HG03095 (cell line): ENCODE measurements at regions not wholly inside any gene's neighbourhood (a gene's known extent, or its start where the extent isn't known, plus 50 kb on each side); places are given as distances from the start of the nearest gene placed in this dataset.

Experiments
- ATAC-seq: cut with Tn5 transposase; IDR thresholded peaks from one replicate; pipeline ENCODE4 v1.9.1; 2021; ENCODE audit warnings: moderate library complexity; ENCODE audit not compliant: unreplicated experiment

GRCh38 chr13:109670776-109671175 lies 115.6 kb downstream of the IRS2 start:
- no peak for ATAC-seq

- ATAC-seq, result no peak
These were observed 116.4 kb downstream of the IRS2 start for GRCh38 chr13:109669956-109670355.

- no peak for ATAC-seq
These were observed 117.2 kb downstream of the IRS2 start for GRCh38 chr13:109669234-109669612.

- no peak for ATAC-seq
These were observed 117.8 kb downstream of the IRS2 start for GRCh38 chr13:109668433-109669233.

GRCh38 chr13:109667807-109668291 lies 118.5 kb downstream of the IRS2 start:
- no peak for ATAC-seq

- ATAC-seq, result no peak
These were observed 119.3 kb downstream of the IRS2 start for GRCh38 chr13:109667056-109667455.

GRCh38 chr13:109666656-109667055 lies 119.7 kb downstream of the IRS2 start:
- no peak for ATAC-seq

GRCh38 chr13:109665781-109666249 lies 120.6 kb downstream of the IRS2 start:
- ATAC-seq, result no peak

GRCh38 chr13:109665240-109665639 lies 121.1 kb downstream of the IRS2 start:
- ATAC-seq, result no peak

- ATAC-seq, result no peak
These were observed 129.0 kb downstream of the IRS2 start for GRCh38 chr13:109657395-109657794.

GRCh38 chr13:109656206-109656605 lies 130.2 kb downstream of the IRS2 start:
- ATAC-seq, result no peak

GRCh38 chr13:109655611-109656010 lies 130.8 kb downstream of the IRS2 start:
- no peak for ATAC-seq

- no peak for ATAC-seq
These were observed 131.2 kb downstream of the IRS2 start for GRCh38 chr13:109655206-109655600.

- no peak for ATAC-seq
These were observed 131.8 kb downstream of the IRS2 start for GRCh38 chr13:109654341-109655205.

GRCh38 chr13:109652531-109652930 lies 133.9 kb downstream of the IRS2 start:
- ATAC-seq, result no peak

GRCh38 chr13:109651854-109652253 lies 134.5 kb downstream of the IRS2 start:
- ATAC-seq, result no peak

- no peak for ATAC-seq
These were observed 135.1 kb downstream of the IRS2 start for GRCh38 chr13:109651311-109651710.

GRCh38 chr13:109650861-109651260 lies 135.5 kb downstream of the IRS2 start:
- no peak for ATAC-seq

GRCh38 chr13:109649713-109650112 lies 136.7 kb downstream of the IRS2 start:
- no peak for ATAC-seq

- no peak for ATAC-seq
These were observed 138.7 kb downstream of the IRS2 start for GRCh38 chr13:109647699-109648098.

GRCh38 chr13:109647053-109647452 lies 139.3 kb downstream of the IRS2 start:
- no peak for ATAC-seq

GRCh38 chr13:109646423-109646822 lies 140.0 kb downstream of the IRS2 start:
- ATAC-seq, result peak; percentile 86
